Activated B cell treated with CpG ODN at 0.5 μM for 24 hours (primary cell): ENCODE measurements at regions not wholly inside any gene's neighbourhood (a gene's known extent, or its start where the extent isn't known, plus 50 kb on each side); places are given as distances from the start of the nearest gene placed in this dataset.

Experiments
- ATAC-seq: fragments of 200-7000 bp; cut with Tn5 transposase; one replicate; pipeline ENCODE4 v1.10.0; 2021; ENCODE audit warnings: low read depth, mild to moderate bottlenecking, moderate library complexity
- CTCF ChIA-PET: fragments of 350-600 bp; sonication (Branson Sonifier 250); formaldehyde crosslinking; loops from one replicate; lab custom pipeline; 2021; ENCODE audit warnings: antibody characterized with exemption; lab: Charles Lee
- POLR2A ChIA-PET: fragments of 350-600 bp; sonication (Branson Sonifier 250); formaldehyde crosslinking; loops from one replicate; lab custom pipeline; 2021; ENCODE audit warnings: antibody characterized with exemption; lab: Charles Lee
- DNase-seq: peaks from one replicate; pipeline ENCODE4 v3.0.0; 2022
- H3K27ac Mint-ChIP-seq: one replicate; pipeline ENCODE4 v1.8.0; 2020; ENCODE audit warnings: mixed read lengths
- H3K27me3 Mint-ChIP-seq: one replicate; pipeline ENCODE4 v1.8.0; 2021; ENCODE audit warnings: mixed read lengths
- H3K36me3 Mint-ChIP-seq: one replicate; pipeline ENCODE4 v1.8.0; 2021; ENCODE audit warnings: low read depth, mixed read lengths
- H3K4me1 Mint-ChIP-seq: one replicate; pipeline ENCODE4 v1.8.0; 2021; ENCODE audit warnings: mixed read lengths
- H3K4me3 Mint-ChIP-seq: one replicate; pipeline ENCODE4 v1.8.0; 2020; ENCODE audit warnings: mild to moderate bottlenecking, mixed read lengths
- H3K9me3 Mint-ChIP-seq: one replicate; pipeline ENCODE4 v1.8.0; 2020; ENCODE audit warnings: mixed read lengths
- CTCF ChIP-seq: fragments of 200-600 bp; IDR thresholded peaks from one replicate; pipeline ENCODE4 v1.8.0; 2022; ENCODE audit warnings: antibody characterized with exemption, mild to moderate bottlenecking
- intact Hi-C: fragments of 100-400 bp; cut with micrococcal nuclease; formaldehyde crosslinking; loops from one replicate; pipeline ENCODE4 v1.15.1; 2024

- intact Hi-C loops = no loop called here
- Mint-ChIP-seq H3K27ac (no peak overlapping the region), H3K9me3 (peaks cover 2% of the 10 kb centered on the region), H3K4me1 (no peaks in the 10 kb centered on the region), H3K27me3 (peaks cover 5% of the 10 kb centered on the region), H3K36me3 (no peaks in the 10 kb centered on the region), H3K4me3 (no peak overlapping the region)
- TF ChIP-seq CTCF = no peak
- CTCF ChIA-PET = no interaction called here
- POLR2A ChIA-PET = no interaction called here
- ATAC-seq = no peak
- DNase-seq = no peak
Measured at GRCh38 chr2:9057939-9058761, 54.7 kb upstream of the MBOAT2 start.

DNA sequence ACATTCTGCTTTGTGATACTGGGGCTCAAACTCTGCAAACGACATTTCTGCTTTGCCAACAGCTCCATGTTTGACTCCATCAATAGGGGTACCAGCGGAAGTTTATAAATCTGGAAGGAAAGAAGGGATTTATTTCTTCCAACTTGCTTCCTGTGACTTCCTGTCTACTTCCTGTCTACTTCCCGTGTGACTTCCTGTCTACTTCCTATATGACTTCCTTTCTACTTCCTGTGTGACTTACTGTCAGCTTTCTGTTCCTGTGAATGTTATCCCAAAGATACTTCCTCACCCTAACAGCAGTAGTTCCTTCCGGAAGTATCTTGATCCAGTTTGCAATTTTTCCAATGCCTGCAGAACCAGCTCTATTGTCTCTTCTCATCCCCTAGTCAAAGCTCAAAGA, 52.0 kb upstream of the MBOAT2 start:
- CTCF ChIA-PET = no interaction called here
- H3K4me1 Mint-ChIP-seq = no peaks in the 10 kb centered on the region
- peaks cover 2% of the 10 kb centered on the region for H3K9me3 Mint-ChIP-seq
- TF ChIP-seq CTCF = no peak
- no peak overlapping the region for H3K4me3 Mint-ChIP-seq
- intact Hi-C loops = no loop called here
- POLR2A ChIA-PET = no interaction called here
- no peak overlapping the region for H3K27ac Mint-ChIP-seq
- H3K27me3 Mint-ChIP-seq = peaks cover 2% of the 10 kb centered on the region
- no peak for ATAC-seq
- H3K36me3 Mint-ChIP-seq = no peaks in the 10 kb centered on the region
- DNase-seq = no peak

GRCh38 chr2:9053534-9053931, 50.0 kb upstream of the MBOAT2 start:
- ChIA-PET POLR2A (no interaction called here), CTCF (no interaction called here)
- Mint-ChIP-seq H3K4me3 (no peak overlapping the region), H3K36me3 (no peaks in the 10 kb centered on the region), H3K27me3 (no peaks in the 10 kb centered on the region), H3K9me3 (peaks cover 2% of the 10 kb centered on the region), H3K4me1 (no peaks in the 10 kb centered on the region), H3K27ac (no peak overlapping the region)
- TF ChIP-seq CTCF = no peak
- ATAC-seq (no peak), DNase-seq (no peak)
- intact Hi-C loops = no loop called here
